Right renal cortex interstitium (tissue), 3 donors: ENCODE measurements at regions not wholly inside any gene's neighbourhood (a gene's known extent, or its start where the extent isn't known, plus 50 kb on each side); places are given as distances from the start of the nearest gene placed in this dataset.
"Not testable (repeated sequence)": the region's sequence is repeated elsewhere in the genome, so short reads cannot be mapped to it uniquely, and the experiment has no call there.

Source experiments
- DNase-seq, 3 donors: peaks; one replicate each; pipeline ENCODE4 v3.0.0-alpha.2; 2013; ENCODE audit warnings: low read depth in 3 of 3, low spot score in 2 of 3

DNA sequence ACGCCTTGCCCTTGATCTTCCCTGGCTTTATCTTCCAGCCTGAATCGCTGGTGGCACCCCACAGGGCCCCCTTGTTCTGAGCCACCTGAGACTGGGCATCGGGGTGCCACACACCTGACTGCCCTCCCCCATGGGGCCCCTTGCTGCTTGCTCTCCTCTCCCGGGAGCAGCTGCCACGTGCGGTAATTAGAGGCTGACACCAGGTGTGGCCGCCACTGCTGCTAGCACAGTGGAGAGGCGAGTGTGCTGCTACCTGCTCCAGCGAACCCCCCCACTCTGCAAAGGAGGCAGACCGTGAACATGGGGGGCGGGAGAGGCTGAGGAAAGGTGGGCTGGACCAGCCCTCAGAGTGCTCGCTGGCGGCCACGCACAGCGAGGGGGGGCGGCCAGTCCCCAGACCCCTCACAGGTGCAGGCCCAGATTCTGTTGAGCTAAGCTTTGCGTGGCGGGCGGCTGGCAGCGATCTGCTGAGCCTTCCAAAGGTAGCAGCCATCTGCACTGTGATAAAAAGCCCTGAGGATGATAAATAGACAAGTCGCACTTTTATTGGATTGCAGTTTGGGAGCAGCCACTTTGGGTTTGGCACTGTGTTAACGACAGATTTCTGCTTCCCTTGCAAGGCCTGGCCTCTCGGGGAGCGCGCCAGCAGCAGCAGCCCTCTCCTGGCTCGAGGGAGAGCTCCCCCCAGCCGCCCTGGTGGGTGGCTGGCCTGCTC is 167.9 kb upstream of the GSE1 start:
- no peak for DNase-seq

DNA sequence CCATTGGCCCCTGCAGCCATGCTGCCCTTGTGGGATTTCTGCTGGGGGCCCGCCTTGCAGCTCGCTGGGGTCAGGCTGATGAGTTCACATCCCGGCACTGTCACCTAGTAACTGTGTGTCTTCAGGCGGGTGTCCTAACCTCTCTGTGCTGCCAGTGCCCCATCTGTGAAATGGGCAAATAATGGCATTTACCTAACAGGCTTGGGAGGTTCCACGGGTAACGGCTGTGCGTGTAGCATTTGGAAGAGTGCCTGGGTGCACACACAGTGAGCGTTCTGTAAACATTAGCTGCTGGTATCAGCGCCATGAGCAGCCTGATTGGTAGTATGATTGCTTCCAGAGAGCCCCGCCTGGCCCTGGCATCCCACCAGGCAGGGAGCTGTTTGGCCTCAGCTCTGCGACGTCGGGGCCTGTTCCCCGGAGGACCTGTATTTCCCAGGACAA is 167.3 kb upstream of the GSE1 start:
- DNase-seq, result no peak

DNA sequence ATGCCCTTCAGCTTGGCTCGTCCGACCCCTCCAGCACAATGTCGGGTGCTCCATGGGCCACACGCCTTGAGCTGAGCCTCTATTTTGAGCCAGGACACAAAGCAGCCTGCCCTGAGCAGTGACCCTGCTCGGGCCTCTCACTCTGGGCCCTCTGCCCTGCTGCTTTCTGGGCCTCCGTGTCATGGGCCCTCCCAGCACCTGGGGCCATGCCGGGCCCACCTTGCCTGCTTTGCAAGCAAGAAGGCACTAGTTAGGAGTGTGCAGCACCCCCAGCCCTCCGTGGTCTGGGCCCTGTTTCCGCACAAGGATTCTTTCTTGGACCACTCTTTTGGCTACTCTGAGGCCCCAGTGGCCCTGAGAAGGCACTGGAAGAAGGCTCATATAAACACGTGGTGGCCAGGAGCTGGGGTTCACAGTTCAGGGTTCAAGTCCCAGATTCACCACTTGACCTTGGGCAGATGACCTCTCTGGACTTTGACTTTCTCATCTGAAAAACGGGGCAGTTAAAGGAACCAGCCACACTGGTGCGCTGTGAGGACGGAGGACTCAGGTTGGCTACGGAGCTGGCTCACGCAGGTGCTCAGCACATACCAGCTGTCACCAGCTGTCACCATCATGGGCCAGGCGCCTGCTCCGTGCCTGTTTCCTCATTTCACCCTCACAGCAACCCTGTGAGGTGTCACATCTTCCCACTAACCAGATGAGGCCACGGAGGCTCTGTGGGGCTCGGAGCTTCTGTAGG is 166.0 kb upstream of the GSE1 start:
- DNase-seq, result no peak

DNA sequence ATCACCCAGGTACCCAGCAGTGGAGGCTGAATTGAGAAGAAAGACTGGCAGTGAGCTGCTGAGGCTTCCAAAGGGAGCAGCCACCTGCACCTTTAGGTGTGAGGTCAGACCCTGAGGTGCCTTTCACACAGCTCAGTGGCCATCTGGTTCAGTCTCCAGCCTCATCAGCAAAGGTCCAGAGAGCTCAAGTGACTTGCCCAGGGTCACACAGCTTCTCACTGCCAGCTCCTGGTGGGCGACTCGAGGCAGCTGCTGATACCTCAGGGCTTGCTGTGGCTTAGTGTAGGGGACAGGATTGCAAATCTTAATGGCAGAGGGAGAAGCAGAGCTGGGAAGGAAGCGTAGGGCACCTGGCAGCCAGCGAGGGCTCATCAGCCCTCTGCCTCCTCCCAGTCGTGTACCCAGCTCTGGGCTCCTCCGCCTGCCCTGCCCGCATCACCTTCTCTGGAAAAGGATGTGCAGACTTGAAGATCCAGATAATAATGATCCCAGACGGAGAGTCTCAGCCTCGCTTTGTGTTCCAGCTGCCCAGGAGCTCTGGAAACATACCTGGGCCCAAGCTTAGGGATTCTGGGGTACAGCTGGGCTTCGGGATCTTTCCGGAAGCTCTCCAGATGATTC is 165.3 kb upstream of the GSE1 start:
- DNase-seq, result no peak

DNA sequence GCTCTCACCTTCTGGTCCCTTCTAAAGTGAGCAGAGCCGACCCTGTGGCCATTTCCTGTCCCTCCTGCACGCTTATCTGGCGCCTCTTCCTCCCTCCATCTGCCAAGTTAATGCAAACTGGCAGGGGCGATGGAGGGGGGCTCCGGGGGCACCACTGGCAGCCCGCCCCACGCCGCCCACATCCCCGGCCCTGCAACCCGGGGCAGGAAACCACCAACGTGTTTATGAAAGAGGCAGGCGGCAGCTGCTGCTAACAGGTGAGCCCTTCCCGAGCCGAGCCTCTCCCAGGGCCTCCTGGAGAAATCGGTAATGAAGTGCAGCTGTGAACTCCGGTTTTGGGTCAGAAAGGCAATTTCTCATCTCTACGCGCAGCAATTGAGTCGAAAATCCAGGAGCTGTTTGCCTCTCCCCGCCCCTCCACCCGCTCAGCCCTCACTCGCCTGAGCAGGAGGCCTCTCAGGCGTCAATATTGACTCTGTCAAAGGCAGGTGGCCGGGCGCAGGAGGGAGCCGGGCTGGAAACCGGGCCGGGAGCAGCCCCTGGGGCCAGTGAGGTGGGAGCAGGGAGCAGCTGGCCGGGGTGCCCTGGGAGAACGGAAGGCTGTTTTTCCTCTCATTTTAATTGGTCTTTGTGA is 164.4 kb upstream of the GSE1 start:
- DNase-seq, result no peak

DNA sequence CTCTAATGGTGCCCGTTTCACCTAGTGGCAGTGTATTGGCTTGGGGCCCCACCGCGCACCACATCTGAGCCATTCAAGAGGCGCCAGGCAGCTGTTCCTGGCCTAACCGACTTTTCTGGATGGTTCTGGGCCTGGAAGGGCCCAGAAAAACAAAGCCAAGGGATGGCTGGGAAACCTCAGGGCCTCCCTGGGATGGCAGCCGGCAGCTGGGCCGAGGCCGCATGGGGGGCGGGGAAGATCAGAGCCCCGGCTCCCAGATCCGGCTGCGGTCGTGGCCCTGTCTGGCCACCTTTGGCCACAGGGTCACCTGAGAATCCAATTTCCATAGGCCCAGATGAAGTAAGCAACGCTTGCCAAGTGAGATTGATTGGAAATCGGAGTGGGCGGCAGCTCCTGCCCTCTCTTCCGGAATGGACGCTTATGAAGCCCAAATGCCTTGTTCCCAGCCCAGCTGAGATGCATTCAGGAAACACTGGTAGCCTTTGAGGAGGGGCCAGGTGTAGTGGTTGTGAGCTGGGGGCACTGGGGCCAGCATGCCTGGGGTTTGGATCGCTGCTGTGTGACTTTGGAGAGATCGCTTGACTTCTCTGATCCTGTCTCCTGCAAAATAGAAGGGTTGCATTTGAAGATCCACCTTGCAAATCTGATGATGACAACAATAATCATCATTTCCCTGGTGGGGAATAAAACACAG is 163.8 kb upstream of the GSE1 start:
- DNase-seq, result no peak

DNA sequence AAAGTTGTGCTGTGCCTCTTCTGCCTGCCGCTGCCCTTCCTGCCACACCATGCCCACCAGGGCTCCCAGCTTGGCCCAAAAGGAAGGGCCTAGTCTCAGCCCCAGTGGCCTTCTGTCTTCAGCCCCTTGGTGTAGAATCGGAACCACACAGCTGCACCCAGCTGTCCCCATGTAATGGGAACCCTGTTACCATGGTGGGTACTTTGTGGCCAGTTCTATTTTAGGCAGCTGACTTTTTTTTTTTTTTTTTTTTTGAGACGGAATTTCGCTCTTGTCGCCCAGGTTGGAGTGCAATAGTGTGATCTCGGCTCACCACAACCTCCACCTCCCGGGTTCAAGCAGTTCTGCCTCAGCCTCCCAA is 163.3 kb upstream of the GSE1 start:
- no peak for DNase-seq

DNA sequence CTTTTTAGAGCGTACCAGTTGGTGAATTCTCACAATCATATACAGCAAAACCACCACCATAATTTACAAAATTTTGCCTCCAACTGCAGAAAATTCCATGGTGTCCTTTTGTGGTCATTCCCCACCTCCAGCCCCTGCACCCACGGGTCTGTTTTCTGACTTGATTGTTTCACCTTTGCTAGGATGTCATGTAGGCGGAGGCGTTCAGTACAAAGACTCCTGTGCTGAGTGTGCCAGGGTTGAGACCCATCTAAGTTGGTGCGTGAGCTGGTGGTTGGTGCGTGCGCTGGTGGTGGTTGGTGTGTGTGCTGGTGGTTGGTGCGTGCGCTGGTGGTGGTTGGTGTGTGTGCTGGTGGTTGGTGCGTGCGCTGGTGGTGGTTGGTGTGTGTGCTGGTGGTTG is 162.0 kb upstream of the GSE1 start:
- not testable (repeated sequence) for DNase-seq

DNA sequence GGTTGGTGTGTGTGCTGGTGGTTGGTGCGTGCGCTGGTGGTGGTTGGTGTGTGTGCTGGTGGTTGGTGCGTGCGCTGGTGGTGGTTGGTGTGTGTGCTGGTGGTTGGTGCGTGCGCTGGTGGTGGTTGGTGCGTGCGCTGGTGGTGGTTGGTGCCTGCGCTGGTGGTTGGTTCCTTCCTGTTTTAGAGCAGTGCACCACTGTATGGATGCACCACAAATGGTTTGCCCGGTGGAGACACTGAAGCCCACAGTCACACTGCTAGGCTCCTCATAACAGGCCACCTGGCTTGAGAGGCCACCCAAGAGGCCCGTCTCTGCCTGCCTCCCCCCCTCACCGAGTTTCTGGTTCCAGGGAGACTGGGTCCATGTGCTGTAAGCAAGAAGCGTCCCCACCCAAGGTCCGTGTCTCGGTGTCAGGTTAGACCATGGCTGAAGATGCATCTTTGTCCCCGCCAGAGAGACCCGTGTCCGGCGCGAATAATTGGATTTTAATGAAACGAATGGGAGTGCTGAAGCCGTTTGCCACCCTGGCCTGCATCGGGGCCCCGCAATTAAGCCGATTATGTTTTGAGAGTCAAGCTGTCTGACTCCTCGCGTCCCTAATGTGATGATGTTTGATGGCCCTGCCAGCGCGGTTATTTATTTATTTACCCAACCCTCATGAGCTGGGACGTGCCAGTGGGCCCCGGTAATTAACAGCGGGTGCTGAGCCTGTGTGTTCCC is 161.3 kb upstream of the GSE1 start:
- no peak for DNase-seq

DNA sequence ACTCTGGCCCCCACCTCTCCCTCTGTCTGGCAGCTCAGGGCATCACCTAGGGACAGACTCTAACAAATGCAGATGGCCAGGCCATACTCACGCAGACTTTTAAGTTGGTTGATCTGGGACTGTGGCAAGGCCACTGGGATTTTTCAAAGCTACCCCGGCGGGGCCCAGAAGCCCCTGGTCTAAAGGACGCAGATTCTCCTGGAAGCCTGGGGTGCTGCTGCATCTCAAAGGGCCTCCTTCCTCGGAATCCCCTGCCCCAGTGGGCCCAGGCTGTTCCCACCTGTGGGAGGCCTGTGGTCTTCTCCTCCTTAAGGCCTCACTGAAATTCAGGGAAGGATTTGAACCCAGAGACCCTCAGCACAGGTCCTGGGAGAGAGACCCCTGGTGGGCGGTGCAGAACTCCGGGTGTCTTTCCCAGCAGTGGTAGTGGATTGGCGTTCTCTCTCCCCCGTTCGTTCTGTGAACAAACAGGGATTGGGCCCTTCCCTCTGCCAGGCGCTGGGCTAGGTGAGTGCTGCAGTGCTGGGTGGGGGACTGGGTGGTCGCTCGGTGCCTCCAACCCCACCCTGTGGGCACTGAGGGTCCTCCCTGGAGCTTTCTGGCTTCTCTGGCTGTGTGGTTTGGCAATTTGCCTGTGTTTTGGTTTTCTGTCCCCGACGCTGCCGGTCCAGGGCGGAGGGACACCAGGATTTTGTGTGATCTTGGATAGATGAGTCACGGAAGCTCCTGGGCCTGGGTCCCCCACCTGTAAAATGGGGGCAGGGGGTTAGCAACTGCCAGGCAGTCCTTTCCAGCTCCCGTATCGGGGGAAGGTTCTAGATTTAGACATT is 160.5 kb upstream of the GSE1 start:
- no peak for DNase-seq

DNA sequence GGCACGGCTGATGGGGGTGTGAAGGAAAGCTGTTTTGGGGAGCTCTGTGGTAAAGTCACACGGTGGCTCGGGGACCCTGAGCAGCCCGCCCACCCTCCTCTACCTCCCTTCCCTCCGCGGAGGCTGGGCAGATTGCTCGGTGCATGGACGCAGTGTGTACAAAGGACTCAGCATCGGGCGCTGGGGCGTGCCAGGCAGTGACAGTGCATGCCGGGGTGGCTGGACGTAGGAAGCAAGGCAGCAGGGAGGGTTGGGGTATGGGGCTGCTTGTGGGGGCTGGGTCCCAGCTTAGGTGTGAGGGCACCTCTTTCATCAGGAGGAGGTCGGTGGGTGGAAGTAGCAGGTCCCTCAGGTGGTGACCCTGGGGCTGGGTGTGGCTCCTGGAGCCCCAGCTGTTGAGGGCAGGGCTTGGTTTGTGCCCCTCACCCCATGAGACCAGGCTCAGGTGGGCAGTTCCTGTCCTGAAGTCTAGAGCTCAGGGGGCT is 159.9 kb upstream of the GSE1 start:
- no peak for DNase-seq

DNA sequence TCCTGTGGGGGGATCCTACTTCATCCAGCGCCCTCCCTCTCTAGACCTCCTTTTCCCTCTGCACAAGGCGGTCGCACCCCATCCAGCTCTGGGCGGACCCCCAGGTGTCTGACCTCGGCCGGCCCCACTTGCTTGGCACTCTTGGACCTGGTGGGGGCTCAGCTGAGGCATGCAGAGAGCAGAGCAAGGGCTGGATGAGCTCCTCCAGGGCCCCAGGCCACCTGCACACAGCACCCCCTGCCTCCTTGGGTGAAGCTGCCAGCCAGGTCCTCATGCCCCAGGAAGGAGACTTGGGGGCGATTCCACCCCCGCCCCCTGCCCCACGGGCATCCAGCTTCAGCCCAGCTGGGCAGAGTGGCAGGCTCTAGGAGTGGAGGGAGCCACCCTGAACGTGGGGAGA is 159.4 kb upstream of the GSE1 start:
- DNase-seq, result no peak

DNA sequence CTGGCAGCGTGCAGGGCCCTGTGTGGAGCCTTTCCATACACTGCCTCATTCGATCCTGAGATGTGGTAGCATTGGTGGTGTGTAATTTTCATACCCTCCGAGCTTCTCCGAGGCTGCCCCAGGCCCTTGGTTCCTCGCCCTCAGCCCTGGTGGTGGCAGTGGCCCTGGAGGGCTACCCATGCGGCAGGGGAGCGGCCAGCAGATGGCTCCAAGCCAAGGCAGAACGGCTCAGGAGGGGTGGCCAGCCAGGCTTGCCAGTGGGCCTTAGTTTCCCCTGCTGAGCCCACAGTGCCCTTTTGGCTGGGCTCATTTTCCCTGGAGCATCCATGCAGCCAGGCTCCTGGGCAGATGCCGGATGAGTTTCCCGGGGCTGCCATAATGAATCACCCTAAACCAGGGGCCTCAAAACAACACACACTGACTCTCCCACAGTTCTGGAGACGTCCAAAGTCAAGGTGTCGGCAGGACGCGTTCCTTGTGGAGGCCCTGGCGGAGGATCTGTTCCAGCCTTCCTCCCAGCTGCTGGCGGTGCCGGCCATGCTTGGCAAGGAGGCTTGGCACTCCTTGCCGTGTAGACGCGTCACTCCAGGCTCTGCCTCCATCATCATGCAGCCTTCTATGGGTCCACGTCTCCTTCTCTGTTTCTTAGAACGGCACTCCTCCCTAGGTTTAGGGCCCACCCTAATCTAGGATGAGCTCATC is 158.8 kb upstream of the GSE1 start:
- DNase-seq, result no peak

DNA sequence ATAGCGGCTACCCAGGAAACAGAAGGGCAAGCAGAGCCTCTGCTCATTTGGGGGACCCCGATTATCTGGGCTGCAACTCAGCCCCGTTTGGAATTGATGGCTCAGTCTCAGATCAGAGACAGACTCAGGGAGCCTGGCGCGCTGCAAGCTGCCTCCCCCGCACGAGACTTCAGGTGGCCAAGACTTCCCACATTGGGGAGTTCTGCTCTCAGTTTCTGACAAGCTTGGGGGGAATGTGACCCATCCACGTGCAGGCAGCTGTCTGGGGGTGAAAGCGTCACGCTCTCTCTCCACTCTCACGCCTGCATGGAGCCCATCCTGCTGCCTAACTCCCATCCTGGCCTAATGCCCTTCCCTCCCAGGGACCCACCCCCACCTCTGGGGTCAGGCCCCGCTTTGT is 157.6 kb upstream of the GSE1 start:
- no peak for DNase-seq

DNA sequence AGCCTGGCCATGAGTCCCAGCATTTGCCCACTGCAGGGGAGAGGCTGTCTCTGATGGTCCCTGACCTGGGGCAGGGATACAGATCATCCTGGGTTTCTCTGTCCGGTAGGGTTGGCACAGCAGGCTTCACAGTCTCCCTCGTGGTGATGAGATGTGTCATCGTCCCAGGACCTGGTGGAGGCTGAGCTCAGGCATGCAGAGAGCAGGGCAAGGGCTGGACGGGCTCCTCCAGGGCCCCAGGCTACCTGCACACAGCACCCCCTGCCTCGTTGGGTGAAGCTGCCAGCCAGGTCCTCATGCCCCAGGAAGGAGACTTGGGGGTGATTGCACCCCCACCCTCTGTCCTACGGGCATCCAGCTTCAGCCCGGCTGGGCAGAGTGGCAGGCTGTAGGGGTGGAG is 155.8 kb upstream of the GSE1 start:
- DNase-seq, result no peak

DNA sequence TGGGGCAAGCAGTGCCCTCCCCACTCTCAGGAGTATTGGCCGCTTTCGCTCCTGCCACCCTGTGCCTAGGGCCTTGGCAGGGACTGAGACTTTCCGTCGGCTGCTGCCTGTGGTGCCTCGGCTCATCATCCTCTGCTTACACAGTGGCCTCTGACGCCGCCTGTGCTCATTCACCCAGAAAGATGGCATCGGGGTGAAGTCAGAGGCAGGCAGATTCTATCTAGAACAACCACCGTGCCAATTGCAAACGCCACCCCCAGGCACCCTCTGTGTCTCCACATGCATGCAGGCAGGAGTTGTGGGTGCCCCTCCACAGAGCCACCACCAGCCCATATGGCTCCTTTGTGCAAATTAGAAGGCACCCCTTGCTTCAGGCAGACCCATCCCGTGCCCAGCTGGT is 154.2 kb upstream of the GSE1 start:
- no peak for DNase-seq

DNA sequence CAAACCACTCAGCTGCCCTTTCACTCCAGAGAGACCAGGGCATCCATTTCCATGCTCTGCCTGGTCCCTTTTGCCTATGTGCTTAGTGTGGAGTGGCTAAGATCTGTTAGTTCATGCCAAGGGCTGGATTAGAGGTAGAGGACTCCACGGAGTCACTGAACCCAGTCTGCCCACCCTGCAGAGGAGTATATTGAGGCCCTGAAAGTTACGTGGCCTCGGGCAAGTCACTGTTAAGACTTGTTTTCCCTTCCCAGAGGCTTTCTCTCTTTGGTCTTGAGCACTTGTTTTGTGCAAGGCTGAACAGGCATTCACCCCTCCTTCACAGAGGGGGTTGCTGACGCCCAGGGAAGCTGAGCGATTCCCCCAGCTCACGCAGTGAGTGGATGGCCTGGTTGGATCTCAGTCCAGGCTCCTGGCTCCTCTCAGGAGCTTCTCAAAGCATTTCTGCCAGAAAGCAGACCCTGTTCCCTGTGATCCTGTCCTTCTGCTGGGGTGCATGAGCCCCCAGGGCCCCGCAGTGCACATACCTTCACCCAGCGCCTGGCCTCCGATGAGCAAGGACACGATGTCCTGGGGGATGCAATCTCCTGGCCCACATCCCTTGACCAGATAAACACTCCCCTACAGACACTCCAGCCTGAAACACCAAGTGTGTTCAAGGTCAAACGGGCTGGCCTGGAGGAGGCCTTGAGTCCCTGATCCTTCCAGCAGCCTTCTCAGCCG is 153.4 kb upstream of the GSE1 start:
- DNase-seq, result no peak
